ENCODE measurements at regions not wholly inside any gene's neighbourhood (a gene's known extent, or its start where the extent isn't known, plus 50 kb on each side); places are given as distances from the start of the nearest gene placed in this dataset.

DNA sequence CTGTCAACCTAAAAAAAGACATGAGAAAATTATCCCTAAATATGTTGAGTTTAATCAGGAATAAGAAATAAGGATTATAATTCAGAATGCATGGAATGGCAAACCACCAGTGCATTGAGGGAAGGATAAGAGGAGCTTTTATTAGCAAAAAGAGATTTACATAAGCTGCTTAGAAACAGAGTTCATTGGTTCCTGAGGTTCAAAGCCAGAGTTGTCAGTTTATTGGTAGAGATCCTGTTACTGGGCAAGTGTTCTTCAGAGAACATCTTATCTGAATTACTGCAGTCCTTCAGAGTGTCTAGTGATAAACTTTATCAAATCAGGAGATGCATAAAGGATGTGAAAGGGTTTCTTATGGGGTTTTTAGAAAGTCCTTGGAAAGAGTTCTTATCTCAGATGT lies 76.0 kb upstream of the MEX3C start:
- TF ChIP-seq FOXP2 (optimal IDR thresholded peaks at IDR 0.05; ENCODE audit: borderline replicate concordance, extremely low read depth, extremely low read length, insufficient read depth) (no peak), POLR2AphosphoS5 (IDR thresholded peaks at IDR 0.05; ENCODE audit: low read depth, low read length) (no peak), SIN3A (IDR thresholded peaks at IDR 0.05; ENCODE audit: borderline replicate concordance, insufficient read depth, low read length) (no peak), TAF1 (IDR thresholded peaks at IDR 0.05; ENCODE audit: borderline replicate concordance, insufficient read depth, low read length) (no peak), REST (IDR thresholded peaks at IDR 0.05; ENCODE audit: insufficient read depth in 1 of 2, low read depth in 2 of 2, low read length in 2 of 2) (no peak)

DNA sequence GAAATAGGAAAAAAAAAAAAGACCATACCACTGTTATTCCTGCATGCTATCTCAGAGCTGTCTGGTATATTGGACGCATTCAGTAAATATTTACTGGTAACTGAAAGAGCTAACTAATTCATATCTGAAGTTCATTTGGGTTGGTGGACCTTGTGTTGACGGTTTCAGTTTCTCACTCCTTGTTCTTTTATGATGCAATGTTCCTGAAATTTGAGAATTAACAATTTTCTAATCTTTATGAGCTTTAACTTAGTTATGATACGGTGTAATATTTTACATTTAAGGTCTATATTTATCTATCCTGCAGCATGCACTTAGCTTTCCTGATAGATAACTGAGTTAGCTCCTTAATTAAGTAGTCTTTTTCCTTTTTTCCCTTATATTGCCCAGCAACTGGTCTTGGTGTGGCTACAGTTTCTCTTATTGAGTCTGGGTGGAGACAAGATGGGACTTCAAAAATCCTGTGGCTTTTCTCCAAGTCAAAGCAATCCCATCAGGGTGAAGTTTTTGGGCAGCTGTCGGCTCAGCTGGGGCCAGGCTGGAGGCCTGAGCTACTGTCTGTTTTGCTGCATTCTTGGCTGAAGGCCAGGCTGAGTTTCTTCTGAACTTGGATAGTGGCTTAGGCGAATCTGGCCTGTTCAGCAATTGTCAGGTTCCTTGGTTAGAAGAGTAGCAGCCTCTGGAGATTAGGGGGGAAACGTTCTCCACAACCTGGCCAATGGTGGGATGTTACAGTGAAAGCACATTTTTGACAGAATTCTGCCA lies 78.4 kb upstream of the MEX3C start:
- TF ChIP-seq REST (IDR thresholded peaks at IDR 0.05; ENCODE audit: insufficient read depth in 1 of 2, low read depth in 2 of 2, low read length in 2 of 2), result no peak
- TF ChIP-seq SIN3A (IDR thresholded peaks at IDR 0.05; ENCODE audit: borderline replicate concordance, insufficient read depth, low read length), result no peak
- no peak for TF ChIP-seq POLR2AphosphoS5 (IDR thresholded peaks at IDR 0.05; ENCODE audit: low read depth, low read length)
- TF ChIP-seq FOXP2 (optimal IDR thresholded peaks at IDR 0.05; ENCODE audit: borderline replicate concordance, extremely low read depth, extremely low read length, insufficient read depth), result no peak
- no peak for TF ChIP-seq TAF1 (IDR thresholded peaks at IDR 0.05; ENCODE audit: borderline replicate concordance, insufficient read depth, low read length)

DNA sequence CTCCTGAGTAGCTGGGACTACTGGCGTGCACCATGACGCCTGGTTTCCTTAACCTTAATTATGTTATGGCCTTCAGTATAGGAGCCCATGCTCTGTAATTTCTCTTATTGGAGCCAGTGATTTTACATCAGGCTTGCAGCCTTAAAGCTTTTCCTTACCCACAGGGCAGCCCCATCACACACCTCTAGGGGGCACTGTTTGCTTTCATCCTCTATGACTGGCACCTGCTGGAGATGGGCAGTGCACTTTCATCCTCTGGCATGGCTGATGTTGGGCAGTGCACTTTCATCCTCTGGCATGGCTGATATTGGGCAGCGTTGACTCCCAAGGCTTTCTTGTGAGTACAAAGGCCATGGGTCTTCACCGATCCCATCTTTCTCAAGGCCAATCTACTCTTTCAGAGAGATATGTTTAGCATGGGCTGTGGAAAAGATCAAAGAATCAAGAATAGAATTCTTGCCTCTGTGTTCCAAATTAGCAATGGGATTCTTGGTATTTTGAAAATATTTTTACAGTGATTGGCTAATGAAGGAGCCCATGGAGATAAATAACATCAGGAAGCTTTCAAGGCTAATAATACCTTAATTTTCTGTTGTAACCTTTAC lies 80.7 kb upstream of the MEX3C start:
- TF ChIP-seq TAF1 (IDR thresholded peaks at IDR 0.05; ENCODE audit: borderline replicate concordance, insufficient read depth, low read length) (no peak), FOXP2 (optimal IDR thresholded peaks at IDR 0.05; ENCODE audit: borderline replicate concordance, extremely low read depth, extremely low read length, insufficient read depth) (no peak), REST (IDR thresholded peaks at IDR 0.05; ENCODE audit: insufficient read depth in 1 of 2, low read depth in 2 of 2, low read length in 2 of 2) (no peak), POLR2AphosphoS5 (IDR thresholded peaks at IDR 0.05; ENCODE audit: low read depth, low read length) (no peak), SIN3A (IDR thresholded peaks at IDR 0.05; ENCODE audit: borderline replicate concordance, insufficient read depth, low read length) (no peak)

- no peak for TF ChIP-seq FOXP2 (optimal IDR thresholded peaks at IDR 0.05; ENCODE audit: borderline replicate concordance, extremely low read depth, extremely low read length, insufficient read depth)
- TF ChIP-seq TAF1 (IDR thresholded peaks at IDR 0.05; ENCODE audit: borderline replicate concordance, insufficient read depth, low read length), result no peak
- no peak for TF ChIP-seq REST (IDR thresholded peaks at IDR 0.05; ENCODE audit: insufficient read depth in 1 of 2, low read depth in 2 of 2, low read length in 2 of 2)
- TF ChIP-seq POLR2AphosphoS5 (IDR thresholded peaks at IDR 0.05; ENCODE audit: low read depth, low read length), result no peak
- no peak for TF ChIP-seq SIN3A (IDR thresholded peaks at IDR 0.05; ENCODE audit: borderline replicate concordance, insufficient read depth, low read length)
Measured at GRCh38 chr18:51279367-51279984, 82.0 kb upstream of the MEX3C start.

Data from PFSK-1 (cell line).